GM12878 (cell line): ENCODE measurements at regions not wholly inside any gene's neighbourhood (a gene's known extent, or its start where the extent isn't known, plus 50 kb on each side); places are given as distances from the start of the nearest gene placed in this dataset.

Experiments
- ESRRA ChIP-seq: IDR thresholded peaks from 2 replicates; pipeline ENCODE4 v1.6.1; 2012; ENCODE audit warnings: mild to moderate bottlenecking, low read length, improper control_type of control experiment
- FOXK2 ChIP-seq: fragments of 450-650 bp; IDR thresholded peaks from 2 replicates; pipeline ENCODE4 v1.6.1; 2017; ENCODE audit warnings: mild to moderate bottlenecking, moderate library complexity
- HDGF ChIP-seq: fragments of 450-650 bp; IDR thresholded peaks from 2 replicates; pipeline ENCODE4 v1.6.1; 2016; ENCODE audit warnings: antibody characterized with exemption
- MXI1 ChIP-seq: fragments of 150-350 bp; IDR thresholded peaks from 2 replicates; pipeline ENCODE4 v1.6.1; 2011; ENCODE audit warnings: low read depth, mild to moderate bottlenecking, inconsistent platforms, low read length, improper control_type of control experiment
- MYC ChIP-seq: IDR thresholded peaks from 2 replicates; pipeline ENCODE4 v1.6.1; 2011; ENCODE audit warnings: mild to moderate bottlenecking, low read length, moderate library complexity, inconsistent platforms; ENCODE audit not compliant: insufficient read depth, insufficient replicate concordance, insufficient read length, severe bottlenecking
- POLR2A ChIP-seq: IDR thresholded peaks from 2 replicates; pipeline ENCODE4 v1.6.1; 2011; ENCODE audit warnings: low read depth, mild to moderate bottlenecking, low read length
- SIN3A ChIP-seq: IDR thresholded peaks from 2 replicates; pipeline ENCODE4 v1.6.1; 2012; ENCODE audit warnings: low read depth, low read length, improper control_type of control experiment
- YY1 ChIP-seq: IDR thresholded peaks from 2 replicates; pipeline ENCODE4 v1.6.1; 2011; ENCODE audit warnings: low read depth, mild to moderate bottlenecking, low read length
- TF ChIP-seq, protein P1 (sequence below): fragments of 450-650 bp; formaldehyde crosslinking; IDR thresholded peaks from 2 replicates; pipeline ENCODE4 v1.5.0; 2022; ENCODE audit warnings: mild to moderate bottlenecking, missing genetic modification characterization
- TF ChIP-seq, protein P2 (sequence below): fragments of 450-650 bp; IDR thresholded peaks from 2 replicates; pipeline ENCODE4 v1.6.1; 2016; ENCODE audit warnings: mild to moderate bottlenecking, moderate library complexity, borderline replicate concordance
- TF ChIP-seq, protein P3 (sequence below): IDR thresholded peaks from 2 replicates; pipeline ENCODE4 v1.6.1; 2012; ENCODE audit warnings: mild to moderate bottlenecking, low read depth, low read length

DNA sequence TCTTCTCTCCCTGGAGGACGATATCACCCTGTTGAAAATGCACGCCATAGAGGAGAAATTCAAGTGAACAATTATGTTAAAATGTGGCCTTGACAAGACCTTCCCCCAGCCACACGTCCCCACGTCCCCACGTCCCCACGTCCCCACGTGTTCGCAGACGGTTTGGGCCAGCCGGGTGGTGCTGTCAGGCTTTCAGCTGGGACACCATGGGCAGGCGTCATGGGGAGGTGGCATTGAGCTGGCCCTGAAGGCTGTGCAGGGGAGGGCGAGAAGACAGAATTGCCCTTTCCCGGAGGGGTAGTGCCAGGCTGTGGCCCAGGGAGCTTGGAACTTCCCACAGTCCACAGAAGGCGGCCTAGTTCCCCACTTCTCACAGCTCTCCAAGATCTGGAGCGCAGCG, 240.7 kb upstream of the RAB6C start:
- TF ChIP-seq, protein P1, sequence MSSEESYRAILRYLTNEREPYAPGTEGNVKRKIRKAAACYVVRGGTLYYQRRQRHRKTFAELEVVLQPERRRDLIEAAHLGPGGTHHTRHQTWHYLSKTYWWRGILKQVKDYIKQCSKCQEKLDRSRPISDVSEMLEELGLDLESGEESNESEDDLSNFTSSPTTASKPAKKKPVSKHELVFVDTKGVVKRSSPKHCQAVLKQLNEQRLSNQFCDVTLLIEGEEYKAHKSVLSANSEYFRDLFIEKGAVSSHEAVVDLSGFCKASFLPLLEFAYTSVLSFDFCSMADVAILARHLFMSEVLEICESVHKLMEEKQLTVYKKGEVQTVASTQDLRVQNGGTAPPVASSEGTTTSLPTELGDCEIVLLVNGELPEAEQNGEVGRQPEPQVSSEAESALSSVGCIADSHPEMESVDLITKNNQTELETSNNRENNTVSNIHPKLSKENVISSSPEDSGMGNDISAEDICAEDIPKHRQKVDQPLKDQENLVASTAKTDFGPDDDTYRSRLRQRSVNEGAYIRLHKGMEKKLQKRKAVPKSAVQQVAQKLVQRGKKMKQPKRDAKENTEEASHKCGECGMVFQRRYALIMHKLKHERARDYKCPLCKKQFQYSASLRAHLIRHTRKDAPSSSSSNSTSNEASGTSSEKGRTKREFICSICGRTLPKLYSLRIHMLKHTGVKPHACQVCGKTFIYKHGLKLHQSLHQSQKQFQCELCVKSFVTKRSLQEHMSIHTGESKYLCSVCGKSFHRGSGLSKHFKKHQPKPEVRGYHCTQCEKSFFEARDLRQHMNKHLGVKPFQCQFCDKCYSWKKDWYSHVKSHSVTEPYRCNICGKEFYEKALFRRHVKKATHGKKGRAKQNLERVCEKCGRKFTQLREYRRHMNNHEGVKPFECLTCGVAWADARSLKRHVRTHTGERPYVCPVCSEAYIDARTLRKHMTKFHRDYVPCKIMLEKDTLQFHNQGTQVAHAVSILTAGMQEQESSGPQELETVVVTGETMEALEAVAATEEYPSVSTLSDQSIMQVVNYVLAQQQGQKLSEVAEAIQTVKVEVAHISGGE (CRISPR knock-in tag), result no peak
- no peak for TF ChIP-seq YY1
- TF ChIP-seq SIN3A, result no peak
- TF ChIP-seq ESRRA, result no peak
- TF ChIP-seq HDGF, result no peak
- TF ChIP-seq, protein P2, sequence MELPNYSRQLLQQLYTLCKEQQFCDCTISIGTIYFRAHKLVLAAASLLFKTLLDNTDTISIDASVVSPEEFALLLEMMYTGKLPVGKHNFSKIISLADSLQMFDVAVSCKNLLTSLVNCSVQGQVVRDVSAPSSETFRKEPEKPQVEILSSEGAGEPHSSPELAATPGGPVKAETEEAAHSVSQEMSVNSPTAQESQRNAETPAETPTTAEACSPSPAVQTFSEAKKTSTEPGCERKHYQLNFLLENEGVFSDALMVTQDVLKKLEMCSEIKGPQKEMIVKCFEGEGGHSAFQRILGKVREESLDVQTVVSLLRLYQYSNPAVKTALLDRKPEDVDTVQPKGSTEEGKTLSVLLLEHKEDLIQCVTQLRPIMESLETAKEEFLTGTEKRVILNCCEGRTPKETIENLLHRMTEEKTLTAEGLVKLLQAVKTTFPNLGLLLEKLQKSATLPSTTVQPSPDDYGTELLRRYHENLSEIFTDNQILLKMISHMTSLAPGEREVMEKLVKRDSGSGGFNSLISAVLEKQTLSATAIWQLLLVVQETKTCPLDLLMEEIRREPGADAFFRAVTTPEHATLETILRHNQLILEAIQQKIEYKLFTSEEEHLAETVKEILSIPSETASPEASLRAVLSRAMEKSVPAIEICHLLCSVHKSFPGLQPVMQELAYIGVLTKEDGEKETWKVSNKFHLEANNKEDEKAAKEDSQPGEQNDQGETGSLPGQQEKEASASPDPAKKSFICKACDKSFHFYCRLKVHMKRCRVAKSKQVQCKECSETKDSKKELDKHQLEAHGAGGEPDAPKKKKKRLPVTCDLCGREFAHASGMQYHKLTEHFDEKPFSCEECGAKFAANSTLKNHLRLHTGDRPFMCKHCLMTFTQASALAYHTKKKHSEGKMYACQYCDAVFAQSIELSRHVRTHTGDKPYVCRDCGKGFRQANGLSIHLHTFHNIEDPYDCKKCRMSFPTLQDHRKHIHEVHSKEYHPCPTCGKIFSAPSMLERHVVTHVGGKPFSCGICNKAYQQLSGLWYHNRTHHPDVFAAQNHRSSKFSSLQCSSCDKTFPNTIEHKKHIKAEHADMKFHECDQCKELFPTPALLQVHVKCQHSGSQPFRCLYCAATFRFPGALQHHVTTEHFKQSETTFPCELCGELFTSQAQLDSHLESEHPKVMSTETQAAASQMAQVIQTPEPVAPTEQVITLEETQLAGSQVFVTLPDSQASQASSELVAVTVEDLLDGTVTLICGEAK, result no peak
- TF ChIP-seq MXI1, result no peak
- no peak for TF ChIP-seq FOXK2
- TF ChIP-seq MYC, result no peak
- TF ChIP-seq POLR2A, result no peak
- TF ChIP-seq, protein P3, sequence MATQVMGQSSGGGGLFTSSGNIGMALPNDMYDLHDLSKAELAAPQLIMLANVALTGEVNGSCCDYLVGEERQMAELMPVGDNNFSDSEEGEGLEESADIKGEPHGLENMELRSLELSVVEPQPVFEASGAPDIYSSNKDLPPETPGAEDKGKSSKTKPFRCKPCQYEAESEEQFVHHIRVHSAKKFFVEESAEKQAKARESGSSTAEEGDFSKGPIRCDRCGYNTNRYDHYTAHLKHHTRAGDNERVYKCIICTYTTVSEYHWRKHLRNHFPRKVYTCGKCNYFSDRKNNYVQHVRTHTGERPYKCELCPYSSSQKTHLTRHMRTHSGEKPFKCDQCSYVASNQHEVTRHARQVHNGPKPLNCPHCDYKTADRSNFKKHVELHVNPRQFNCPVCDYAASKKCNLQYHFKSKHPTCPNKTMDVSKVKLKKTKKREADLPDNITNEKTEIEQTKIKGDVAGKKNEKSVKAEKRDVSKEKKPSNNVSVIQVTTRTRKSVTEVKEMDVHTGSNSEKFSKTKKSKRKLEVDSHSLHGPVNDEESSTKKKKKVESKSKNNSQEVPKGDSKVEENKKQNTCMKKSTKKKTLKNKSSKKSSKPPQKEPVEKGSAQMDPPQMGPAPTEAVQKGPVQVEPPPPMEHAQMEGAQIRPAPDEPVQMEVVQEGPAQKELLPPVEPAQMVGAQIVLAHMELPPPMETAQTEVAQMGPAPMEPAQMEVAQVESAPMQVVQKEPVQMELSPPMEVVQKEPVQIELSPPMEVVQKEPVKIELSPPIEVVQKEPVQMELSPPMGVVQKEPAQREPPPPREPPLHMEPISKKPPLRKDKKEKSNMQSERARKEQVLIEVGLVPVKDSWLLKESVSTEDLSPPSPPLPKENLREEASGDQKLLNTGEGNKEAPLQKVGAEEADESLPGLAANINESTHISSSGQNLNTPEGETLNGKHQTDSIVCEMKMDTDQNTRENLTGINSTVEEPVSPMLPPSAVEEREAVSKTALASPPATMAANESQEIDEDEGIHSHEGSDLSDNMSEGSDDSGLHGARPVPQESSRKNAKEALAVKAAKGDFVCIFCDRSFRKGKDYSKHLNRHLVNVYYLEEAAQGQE, result no peak
